ENCODE measurements at regions not wholly inside any gene's neighbourhood (a gene's known extent, or its start where the extent isn't known, plus 50 kb on each side); places are given as distances from the start of the nearest gene placed in this dataset.

GRCh38 chr5:166906991-166907713 is 1384.3 kb upstream of the WWC1 start:
- TF ChIP-seq ATF3 (IDR thresholded peaks at IDR 0.05) (no peak), RXRA (IDR thresholded peaks at IDR 0.05) (no peak), YY1 (IDR thresholded peaks at IDR 0.05) (no peak), JUND (IDR thresholded peaks at IDR 0.05) (no peak), NR2F2 (IDR thresholded peaks at IDR 0.05) (no peak), GABPA (IDR thresholded peaks at IDR 0.05 in 1 of 2, conservative IDR thresholded peaks at IDR 0.05 in 1 of 2) (no peak), RAD21 (IDR thresholded peaks at IDR 0.05) (no peak), EGR1 (IDR thresholded peaks at IDR 0.05; ENCODE audit: low read depth in 2 of 2) (no peak)
- TF ChIP-seq, protein P1, sequence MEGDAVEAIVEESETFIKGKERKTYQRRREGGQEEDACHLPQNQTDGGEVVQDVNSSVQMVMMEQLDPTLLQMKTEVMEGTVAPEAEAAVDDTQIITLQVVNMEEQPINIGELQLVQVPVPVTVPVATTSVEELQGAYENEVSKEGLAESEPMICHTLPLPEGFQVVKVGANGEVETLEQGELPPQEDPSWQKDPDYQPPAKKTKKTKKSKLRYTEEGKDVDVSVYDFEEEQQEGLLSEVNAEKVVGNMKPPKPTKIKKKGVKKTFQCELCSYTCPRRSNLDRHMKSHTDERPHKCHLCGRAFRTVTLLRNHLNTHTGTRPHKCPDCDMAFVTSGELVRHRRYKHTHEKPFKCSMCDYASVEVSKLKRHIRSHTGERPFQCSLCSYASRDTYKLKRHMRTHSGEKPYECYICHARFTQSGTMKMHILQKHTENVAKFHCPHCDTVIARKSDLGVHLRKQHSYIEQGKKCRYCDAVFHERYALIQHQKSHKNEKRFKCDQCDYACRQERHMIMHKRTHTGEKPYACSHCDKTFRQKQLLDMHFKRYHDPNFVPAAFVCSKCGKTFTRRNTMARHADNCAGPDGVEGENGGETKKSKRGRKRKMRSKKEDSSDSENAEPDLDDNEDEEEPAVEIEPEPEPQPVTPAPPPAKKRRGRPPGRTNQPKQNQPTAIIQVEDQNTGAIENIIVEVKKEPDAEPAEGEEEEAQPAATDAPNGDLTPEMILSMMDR (IDR thresholded peaks at IDR 0.05; ENCODE audit: low read depth, low read length, missing input control), result no peak
- TF ChIP-seq, protein P2, sequence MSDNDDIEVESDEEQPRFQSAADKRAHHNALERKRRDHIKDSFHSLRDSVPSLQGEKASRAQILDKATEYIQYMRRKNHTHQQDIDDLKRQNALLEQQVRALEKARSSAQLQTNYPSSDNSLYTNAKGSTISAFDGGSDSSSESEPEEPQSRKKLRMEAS (IDR thresholded peaks at IDR 0.05), result no peak

Measured in liver (tissue), 3 donors.